Ecto neural progenitor cell (in vitro differentiated cells): ENCODE measurements at regions not wholly inside any gene's neighbourhood (a gene's known extent, or its start where the extent isn't known, plus 50 kb on each side); places are given as distances from the start of the nearest gene placed in this dataset.

Experiments
- DNase-seq: peaks from one replicate; pipeline ENCODE4 v3.0.0-alpha.2; 2018; ENCODE audit warnings: low spot score

DNA sequence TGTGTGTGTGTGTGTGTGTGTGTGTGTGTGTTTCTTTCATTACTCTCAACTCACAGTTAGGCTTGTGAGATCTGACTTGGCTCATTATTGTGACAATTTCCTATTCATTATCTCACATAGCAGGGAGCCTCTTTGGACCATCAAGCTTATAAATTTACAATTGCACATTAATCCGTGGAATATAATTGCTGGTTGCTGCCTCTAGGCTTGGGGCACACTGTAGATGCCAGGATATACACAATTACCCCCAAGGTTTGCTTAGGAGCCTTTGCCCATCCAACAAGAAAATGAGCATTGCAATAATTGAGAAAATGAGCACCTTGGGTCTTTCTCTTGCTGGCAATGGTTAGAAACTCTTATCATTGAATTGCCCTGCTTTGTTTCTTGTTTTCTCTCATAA, 161.6 kb upstream of the DMRTA1 start:
- DNase-seq, result no peak

DNA sequence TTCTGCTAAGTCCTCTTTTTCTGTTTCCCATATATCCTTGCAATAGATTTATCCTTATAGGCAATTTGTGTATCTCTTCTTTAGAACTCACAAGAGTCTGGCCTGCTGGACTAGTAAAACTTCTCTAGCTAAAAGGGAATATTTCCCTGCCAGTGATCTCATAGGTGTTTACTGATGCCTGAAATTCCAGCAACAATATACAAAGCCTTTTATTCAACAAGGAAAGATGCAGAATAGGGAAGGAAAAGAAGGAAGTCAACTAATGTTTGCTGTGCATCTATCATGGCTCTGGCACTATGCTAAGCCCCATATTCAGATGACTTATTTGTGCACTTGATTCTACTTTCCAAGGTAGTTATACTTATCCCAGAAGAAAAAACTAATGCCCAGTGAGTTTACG, 160.0 kb upstream of the DMRTA1 start:
- DNase-seq, result no peak

- DNase-seq, result no peak
Measured at GRCh38 chr9:22288661-22289060, 158.0 kb upstream of the DMRTA1 start.

GRCh38 chr9:22307013-22307711, 139.5 kb upstream of the DMRTA1 start:
- peak; percentile 48 for DNase-seq

- no peak for DNase-seq
Measured at GRCh38 chr9:22308177-22308576, 138.4 kb upstream of the DMRTA1 start.

GRCh38 chr9:22316645-22317044, 130.0 kb upstream of the DMRTA1 start:
- DNase-seq, result no peak

GRCh38 chr9:22331533-22331932, 115.1 kb upstream of the DMRTA1 start:
- DNase-seq, result no peak

DNA sequence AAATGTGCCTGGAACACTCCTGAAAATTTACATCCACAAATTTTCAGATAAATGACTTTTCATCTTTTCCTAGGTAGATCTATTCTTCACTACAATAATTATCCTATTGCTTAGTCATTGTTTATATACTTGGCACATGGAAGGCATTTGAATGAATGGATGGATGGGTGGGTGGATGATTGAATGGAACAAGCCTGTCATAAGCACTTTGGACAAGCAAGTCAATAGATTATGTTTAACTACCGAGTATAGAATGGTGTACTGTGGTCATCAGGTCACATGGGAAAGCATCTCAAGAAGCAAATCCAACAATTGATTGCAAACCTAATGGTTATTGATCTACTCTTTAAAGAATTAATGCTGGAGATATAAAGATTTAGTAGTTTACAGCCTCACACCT, 114.4 kb upstream of the DMRTA1 start:
- no peak for DNase-seq

GRCh38 chr9:22337261-22337660, 109.4 kb upstream of the DMRTA1 start:
- no peak for DNase-seq

- no peak for DNase-seq
Measured at GRCh38 chr9:22342491-22343217, 104.0 kb upstream of the DMRTA1 start.

- DNase-seq, result no peak
Measured at GRCh38 chr9:22343218-22343611, 103.4 kb upstream of the DMRTA1 start.

GRCh38 chr9:22354699-22355384, 91.8 kb upstream of the DMRTA1 start:
- DNase-seq, result no peak

DNA sequence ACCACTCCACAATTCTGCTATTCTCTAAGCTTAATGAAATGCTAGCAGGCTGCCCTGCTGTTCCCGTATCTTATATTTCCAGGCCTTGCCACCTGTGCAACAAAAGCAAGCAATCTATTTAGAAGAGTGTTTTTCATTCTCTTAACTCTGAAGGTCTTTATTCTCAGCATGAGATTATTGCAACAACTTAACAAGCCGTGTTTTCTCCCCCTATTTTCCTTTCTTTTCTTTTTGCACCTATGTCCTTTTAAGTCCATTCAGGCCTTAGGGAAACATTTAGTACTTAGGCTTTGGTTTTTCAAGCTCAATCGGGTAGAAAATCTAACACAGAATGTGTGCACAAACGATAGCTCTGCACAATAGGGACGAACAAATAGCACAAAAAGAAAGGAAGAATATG, 89.6 kb upstream of the DMRTA1 start:
- DNase-seq, result no peak

- no peak for DNase-seq
Measured at GRCh38 chr9:22363421-22363887, 83.2 kb upstream of the DMRTA1 start.

GRCh38 chr9:22373636-22374035, 73.0 kb upstream of the DMRTA1 start:
- DNase-seq, result no peak

GRCh38 chr9:22374051-22374450, 72.6 kb upstream of the DMRTA1 start:
- DNase-seq, result peak; percentile 51

DNA sequence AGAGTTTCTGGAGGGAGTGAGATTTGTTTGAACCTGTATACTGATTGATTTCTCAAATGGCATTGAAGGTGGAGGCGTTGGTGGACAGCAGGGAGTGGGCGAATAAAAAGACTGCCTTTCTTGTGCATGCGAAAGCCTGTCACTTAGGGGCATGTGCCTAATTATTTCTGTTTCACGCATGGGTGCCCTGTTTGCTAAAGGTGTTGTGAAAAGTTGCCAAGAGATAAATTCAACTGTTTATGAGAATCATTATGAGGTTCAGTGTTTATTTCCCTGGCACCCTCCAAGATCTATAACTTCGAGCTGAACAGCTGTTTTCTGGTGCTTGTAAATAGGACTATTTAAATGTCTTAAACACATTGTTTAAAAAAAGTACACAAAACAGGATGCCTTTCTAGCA, 67.4 kb upstream of the DMRTA1 start:
- no peak for DNase-seq

DNA sequence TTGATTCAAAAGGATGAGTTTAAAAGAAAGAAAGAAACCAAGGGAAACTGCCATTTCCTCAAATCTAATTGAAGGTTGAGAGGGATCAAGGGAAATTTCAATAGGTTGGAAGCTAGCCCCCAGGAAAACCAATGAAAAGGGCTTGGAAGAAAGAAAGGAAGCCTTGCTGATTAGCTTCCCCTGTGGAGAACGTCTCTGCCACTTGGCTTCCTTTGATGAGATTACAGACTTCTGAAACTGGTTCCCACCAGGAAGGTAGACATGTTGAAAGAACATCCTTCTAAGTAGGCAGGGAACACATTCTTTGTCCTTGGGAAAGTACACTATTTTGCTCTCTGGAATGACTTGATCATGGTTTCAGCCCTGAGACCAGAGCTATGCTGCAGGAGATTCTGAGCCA, 65.5 kb upstream of the DMRTA1 start:
- DNase-seq, result peak; percentile 44

- no peak for DNase-seq
Measured at GRCh38 chr9:22382331-22382730, 64.3 kb upstream of the DMRTA1 start.

GRCh38 chr9:22383718-22384117, 62.9 kb upstream of the DMRTA1 start:
- DNase-seq, result no peak

DNA sequence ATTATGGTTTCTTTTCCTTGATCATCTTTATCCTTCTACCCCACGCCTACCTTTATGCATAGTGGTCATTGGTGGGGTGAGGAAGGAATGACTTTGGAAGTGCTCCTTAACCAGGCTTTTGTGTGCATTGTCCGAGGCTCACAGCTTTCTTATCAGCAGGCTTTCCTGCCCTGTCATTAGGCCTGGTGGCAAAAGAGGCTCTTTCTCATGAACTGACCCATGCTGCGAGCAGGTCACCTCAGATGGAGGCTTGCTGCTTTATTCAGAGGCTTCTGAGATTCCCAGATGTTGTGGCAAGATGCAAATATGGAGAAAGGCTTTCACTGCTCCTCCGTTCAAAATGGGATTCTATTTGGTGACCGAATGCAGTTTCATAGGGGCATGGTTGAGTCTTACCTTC, 57.4 kb upstream of the DMRTA1 start:
- peak; percentile 62 for DNase-seq

- DNase-seq, result no peak
Measured at GRCh38 chr9:22392523-22392922, 54.1 kb upstream of the DMRTA1 start.

GRCh38 chr9:22395687-22396141, 50.9 kb upstream of the DMRTA1 start:
- DNase-seq, result no peak
